HG03103 (cell line): ENCODE measurements at regions not wholly inside any gene's neighbourhood (a gene's known extent, or its start where the extent isn't known, plus 50 kb on each side); places are given as distances from the start of the nearest gene placed in this dataset.
"Not testable (repeated sequence)": the region's sequence is repeated elsewhere in the genome, so short reads cannot be mapped to it uniquely, and the experiment has no call there.

ENCODE experiments used
- ATAC-seq: cut with Tn5 transposase; IDR thresholded peaks from one replicate; pipeline ENCODE4 v1.9.1; 2021; ENCODE audit warnings: low read depth; ENCODE audit not compliant: unreplicated experiment

- no peak for ATAC-seq
Observed at GRCh38 chr9:78892182-78892581, 595.3 kb downstream of the PSAT1 start.

GRCh38 chr9:78892769-78893168, 595.8 kb downstream of the PSAT1 start:
- no peak for ATAC-seq

GRCh38 chr9:78893774-78894401, 597.0 kb downstream of the PSAT1 start:
- no peak for ATAC-seq

DNA sequence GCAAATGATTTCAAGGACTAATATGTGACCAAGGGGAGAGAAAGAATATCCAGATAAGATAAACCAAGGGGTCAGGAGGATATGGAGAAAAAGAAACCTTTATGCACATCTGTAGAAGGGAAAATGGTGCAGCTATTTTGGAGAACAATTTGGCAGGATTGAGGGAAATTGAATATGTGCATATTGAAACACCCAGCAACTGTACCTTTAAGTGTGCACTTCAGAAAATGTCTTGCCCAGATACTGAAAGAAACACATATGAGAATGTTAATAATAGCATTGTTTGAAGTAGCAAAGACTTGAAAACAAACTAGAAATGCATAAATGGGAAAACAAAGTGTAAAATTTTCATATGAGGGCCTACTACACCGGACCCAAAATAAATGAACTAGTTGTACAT, 599.6 kb downstream of the PSAT1 start:
- ATAC-seq, result no peak

DNA sequence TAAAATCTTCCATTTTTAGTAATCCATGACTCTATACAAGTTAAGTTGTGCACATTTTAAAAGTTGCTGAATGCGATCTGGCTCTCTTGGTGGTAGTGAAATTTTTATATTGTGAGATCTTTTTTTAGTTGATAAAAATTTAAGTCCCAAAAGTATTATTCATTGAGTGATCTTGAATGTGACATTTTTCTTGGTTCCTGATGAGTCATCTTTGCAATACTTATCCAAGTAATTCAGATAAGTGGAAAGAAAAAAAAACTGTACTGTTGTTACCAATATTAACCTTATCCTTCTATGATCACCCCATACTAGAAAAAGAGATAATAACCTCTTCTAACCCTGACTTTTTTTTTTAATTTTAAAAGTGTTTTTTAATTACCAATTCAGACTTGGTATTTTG, 601.3 kb downstream of the PSAT1 start:
- ATAC-seq, result no peak

DNA sequence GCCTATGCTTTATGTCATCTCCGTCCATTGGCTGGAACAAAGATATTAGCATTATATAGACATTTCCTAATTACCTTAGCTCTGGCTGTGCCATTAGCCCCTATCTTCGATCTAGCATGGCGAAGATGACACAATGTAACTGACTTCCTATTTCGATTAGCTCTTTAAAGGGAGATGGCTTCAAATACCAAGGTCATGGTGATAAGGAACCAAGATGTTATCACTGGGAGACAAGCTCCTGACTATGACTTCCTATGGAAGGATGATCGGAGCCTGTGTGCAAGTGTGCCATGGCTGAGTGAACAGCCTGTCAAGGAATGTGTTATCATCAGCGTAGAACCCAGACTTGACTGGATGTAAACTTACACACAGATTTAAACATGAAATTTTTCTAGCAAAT, 602.1 kb downstream of the PSAT1 start:
- no peak for ATAC-seq

- no peak for ATAC-seq
Observed at GRCh38 chr9:78900500-78900899, 603.6 kb downstream of the PSAT1 start.

GRCh38 chr9:78902051-78902450, 605.1 kb downstream of the PSAT1 start:
- no peak for ATAC-seq

DNA sequence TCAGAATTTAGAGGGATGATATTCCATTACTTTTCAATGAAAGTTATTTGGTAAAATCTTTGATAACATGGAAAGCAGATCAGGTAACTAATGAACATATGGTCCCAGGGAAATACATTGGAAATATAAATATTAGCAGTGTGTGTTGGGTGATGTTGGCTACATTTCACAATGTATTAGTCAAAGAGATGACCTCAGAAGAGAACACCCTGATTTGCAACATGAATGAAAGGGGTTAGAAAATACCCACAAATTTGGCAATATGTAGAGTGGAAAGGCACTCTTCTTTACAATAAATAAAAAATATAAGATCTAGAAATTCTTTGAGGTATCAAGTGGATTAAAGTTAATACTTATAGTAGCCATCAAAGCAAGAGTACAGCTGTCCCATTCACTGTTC, 606.7 kb downstream of the PSAT1 start:
- no peak for ATAC-seq

GRCh38 chr9:78904686-78905085, 607.8 kb downstream of the PSAT1 start:
- ATAC-seq, result no peak

GRCh38 chr9:78905387-78905786, 608.5 kb downstream of the PSAT1 start:
- no peak for ATAC-seq

DNA sequence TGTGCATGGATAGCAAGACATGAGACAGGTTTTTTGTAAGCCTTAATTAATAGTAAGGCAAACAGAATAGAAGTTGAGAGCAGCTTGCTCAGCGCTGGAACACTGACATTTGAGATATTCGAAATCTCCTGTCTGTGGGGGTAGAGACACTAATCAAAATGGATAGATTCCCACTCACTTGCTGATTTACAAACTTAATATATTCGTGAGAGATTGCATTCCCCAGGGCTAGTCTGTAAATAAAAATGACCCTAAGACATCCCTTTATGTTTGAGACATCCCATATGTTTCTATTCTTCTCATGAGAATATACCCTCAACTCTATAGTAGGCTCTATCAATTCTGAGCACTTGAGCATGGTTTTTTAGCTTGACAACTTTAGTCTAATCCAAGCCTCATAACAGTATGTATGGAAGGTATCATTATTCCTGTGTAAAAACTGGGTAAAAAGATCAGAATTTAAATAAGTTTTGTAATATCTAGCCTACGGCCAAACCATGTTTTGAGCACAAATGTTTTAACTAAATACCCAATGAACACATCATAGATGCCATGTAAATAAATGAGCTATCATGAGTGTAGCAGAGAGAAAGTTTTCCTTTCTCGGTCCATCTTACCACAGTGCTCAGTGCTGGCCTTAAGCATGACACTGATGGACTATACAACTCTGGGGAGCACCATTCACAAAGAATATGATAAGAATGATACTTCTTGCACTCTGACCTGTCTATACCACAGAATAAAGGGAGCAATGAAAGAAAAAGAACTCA, 609.2 kb downstream of the PSAT1 start:
- ATAC-seq, result no peak

- no peak for ATAC-seq
Observed at GRCh38 chr9:78909566-78909965, 612.6 kb downstream of the PSAT1 start.

GRCh38 chr9:78916884-78917283, 620.0 kb downstream of the PSAT1 start:
- ATAC-seq, result not testable (repeated sequence)

- ATAC-seq, result no peak
Observed at GRCh38 chr9:78918976-78919375, 622.1 kb downstream of the PSAT1 start.

- ATAC-seq, result no peak
Observed at GRCh38 chr9:78919701-78920100, 622.8 kb downstream of the PSAT1 start.

DNA sequence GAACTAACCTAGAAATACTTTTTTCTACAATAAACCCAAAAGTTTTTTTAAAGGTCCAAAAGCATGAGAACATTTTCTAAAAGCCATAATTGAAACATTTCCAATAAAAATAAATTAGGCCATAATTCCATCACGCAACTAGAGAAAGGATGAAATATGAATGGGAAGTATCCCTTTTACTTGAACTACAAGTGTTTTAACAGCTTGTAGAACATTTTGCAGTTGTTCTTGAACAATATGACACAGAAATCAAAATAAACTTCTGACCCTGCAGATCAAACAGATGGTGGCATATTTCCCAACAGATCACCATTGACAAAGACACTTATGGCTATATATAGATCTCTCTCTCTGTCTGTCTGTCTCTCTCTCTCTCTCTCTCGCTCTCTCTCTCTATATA, 624.4 kb downstream of the PSAT1 start:
- ATAC-seq, result no peak

GRCh38 chr9:78923966-78924659, 627.2 kb downstream of the PSAT1 start:
- no peak for ATAC-seq

DNA sequence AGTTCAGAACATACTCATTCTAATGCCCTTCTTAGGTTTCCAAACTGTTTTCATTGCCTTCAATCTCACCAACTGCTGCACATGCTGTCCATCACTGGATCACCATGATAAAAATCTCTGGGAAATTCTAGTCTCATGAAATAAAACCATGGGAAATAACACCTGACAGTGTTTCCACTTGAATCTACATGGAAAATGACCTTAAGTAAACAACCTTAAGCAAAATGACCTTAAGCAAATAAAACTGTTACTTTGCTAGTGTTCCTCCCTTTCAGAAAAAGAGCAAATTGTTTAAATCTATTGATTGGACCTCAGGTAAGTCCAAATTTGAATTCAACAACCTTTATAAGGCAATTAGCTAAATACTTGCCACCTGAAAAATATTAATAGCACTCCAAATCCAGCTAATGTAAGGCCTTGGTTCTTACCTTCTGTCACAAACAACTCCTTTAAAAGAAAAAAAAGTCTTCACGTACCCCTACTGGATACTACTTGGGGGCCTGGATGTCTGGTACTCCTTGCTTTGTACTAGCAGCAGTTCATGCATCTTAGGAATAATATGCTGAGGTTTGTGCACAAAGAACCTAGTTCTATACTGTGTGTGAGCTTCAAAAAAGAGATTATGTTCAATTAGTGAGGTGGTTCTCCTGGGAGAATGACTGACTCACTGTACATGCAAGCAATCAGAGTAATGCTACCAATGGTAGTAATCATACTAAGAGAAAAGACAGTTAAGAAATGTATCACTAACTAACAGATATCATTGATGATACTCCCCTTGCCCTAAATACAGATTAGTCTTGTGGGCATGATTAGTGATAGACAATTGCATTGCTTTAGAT, 630.4 kb downstream of the PSAT1 start:
- no peak for ATAC-seq

DNA sequence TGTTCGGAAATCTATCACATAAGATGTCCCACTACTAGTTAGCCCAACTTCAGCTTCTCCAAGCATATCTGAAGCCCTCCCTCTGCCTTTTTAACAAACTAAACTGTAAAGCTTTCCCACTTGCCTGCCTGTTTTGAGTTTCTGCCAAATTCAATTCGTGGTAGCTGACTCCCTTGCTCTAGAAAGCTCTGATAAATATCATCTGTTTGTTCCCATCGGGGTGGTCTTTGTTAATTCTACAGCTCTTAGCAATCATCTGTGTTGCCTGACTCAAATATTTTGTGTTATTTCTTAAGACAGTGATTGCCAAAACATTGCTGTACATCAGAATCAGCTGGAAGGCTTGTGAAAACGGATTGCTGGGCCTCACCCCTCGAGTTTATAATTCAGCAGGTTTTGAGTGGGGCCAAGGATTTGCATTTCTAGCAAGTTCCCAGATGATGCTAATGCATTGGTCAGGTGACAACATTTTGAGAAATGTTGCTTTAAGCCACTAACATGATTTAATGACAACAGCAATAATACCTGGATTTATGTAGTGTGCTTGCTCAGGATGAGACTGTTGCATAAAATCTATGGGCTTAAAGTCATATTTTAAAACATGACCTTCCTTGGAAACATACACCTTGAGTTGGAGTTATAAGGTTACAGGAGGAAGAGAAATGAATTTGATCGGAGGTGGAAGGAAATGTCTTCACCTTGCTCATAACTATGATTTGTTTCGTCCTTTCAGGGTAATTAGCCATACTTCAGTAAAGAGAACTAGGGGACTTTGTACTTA, 631.9 kb downstream of the PSAT1 start:
- ATAC-seq, result no peak
